Cardiac muscle cell (in vitro differentiated cells and primary cell): ENCODE measurements at regions not wholly inside any gene's neighbourhood (a gene's known extent, or its start where the extent isn't known, plus 50 kb on each side); places are given as distances from the start of the nearest gene placed in this dataset.

Source experiments
- DNase-seq, 2 donors: peaks; one replicate each; pipeline versions ENCODE4 v3.0.0 to v3.0.0-alpha.2; 2010 to 2017; ENCODE audit warnings: low read depth in 1 of 2, low spot score in 1 of 2
- H3K27ac ChIP-seq: fragments of 200-600 bp; sonication (generic); 2 replicates; pipeline ENCODE4 v1.5.1; 2016
- H3K27me3 ChIP-seq: fragments of 200-600 bp; sonication (generic); 2 replicates; pipeline ENCODE4 v1.6.0; 2016; ENCODE audit warnings: control low read depth
- H3K36me3 ChIP-seq: fragments of 200-600 bp; sonication (generic); 2 replicates; pipeline ENCODE4 v1.5.1; 2016; ENCODE audit warnings: control low read depth
- H3K4me1 ChIP-seq: fragments of 200-600 bp; sonication (generic); 2 replicates; pipeline ENCODE4 v1.8.1; 2017; ENCODE audit warnings: low read depth, mild to moderate bottlenecking, mixed run types
- H3K4me3 ChIP-seq: fragments of 200-600 bp; sonication (generic); 2 replicates; pipeline ENCODE4 v1.5.1; 2016; ENCODE audit warnings: mild to moderate bottlenecking
- H3K9me3 ChIP-seq: fragments of 200-600 bp; sonication (generic); 2 replicates; pipeline ENCODE4 v1.5.1; 2017; ENCODE audit warnings: low read depth, mild to moderate bottlenecking, control low read depth
- CTCF ChIP-seq: IDR thresholded peaks from 2 replicates; pipeline ENCODE4 v1.5.1; 2012; ENCODE audit warnings: low read depth, mild to moderate bottlenecking, low read length

- Histone ChIP-seq H3K27ac (no peak overlapping the region), H3K4me1 (no peaks in the 10 kb centered on the region), H3K9me3 (no peaks in the 10 kb centered on the region), H3K36me3 (no peaks in the 10 kb centered on the region), H3K4me3 (no peak overlapping the region), H3K27me3 (no peaks in the 10 kb centered on the region)
- no peak for DNase-seq
- no peak for TF ChIP-seq CTCF
Observed at GRCh38 chr5:110250755-110251154, 475.7 kb downstream of the TMEM232 start.

DNA sequence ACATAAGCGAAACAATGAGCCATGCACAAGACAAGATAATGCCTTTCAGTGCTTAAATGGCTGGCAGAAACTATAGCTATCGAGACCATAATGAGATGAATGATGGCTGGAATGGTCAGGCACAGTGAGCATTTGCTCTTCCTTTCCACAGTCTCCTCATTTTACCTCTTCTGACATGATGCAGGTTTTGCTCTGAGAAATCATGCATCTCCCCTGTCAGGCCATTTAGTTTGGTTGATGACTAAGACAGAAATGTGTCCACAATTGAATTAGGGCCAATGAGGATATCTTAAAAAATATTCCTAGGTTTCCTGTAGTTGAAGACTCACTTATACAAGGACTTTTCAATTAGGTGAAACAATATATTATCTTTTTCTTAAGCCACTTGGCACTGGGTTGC is 475.1 kb downstream of the TMEM232 start:
- no peaks in the 10 kb centered on the region for H3K27me3 ChIP-seq
- H3K36me3 ChIP-seq, result no peaks in the 10 kb centered on the region
- no peak overlapping the region for H3K4me3 ChIP-seq
- no peak overlapping the region for H3K27ac ChIP-seq
- no peak for TF ChIP-seq CTCF
- no peak for DNase-seq
- H3K4me1 ChIP-seq, result no peaks in the 10 kb centered on the region
- H3K9me3 ChIP-seq, result no peaks in the 10 kb centered on the region

- peaks cover 7% of the 10 kb centered on the region for H3K4me1 ChIP-seq
- H3K27ac ChIP-seq, result no peak overlapping the region
- H3K9me3 ChIP-seq, result no peaks in the 10 kb centered on the region
- H3K4me3 ChIP-seq, result no peak overlapping the region
- no peak for TF ChIP-seq CTCF
- no peak for DNase-seq
- no peaks in the 10 kb centered on the region for H3K27me3 ChIP-seq
- H3K36me3 ChIP-seq, result no peaks in the 10 kb centered on the region
Observed at GRCh38 chr5:110255194-110255593, 471.3 kb downstream of the TMEM232 start.

GRCh38 chr5:110256298-110256697 is 470.2 kb downstream of the TMEM232 start:
- no peaks in the 10 kb centered on the region for H3K9me3 ChIP-seq
- H3K27ac ChIP-seq, result no peak overlapping the region
- H3K4me3 ChIP-seq, result no peak overlapping the region
- no peak for TF ChIP-seq CTCF
- H3K4me1 ChIP-seq, result peaks cover 7% of the 10 kb centered on the region
- DNase-seq, result no peak
- no peaks in the 10 kb centered on the region for H3K36me3 ChIP-seq
- no peaks in the 10 kb centered on the region for H3K27me3 ChIP-seq

DNA sequence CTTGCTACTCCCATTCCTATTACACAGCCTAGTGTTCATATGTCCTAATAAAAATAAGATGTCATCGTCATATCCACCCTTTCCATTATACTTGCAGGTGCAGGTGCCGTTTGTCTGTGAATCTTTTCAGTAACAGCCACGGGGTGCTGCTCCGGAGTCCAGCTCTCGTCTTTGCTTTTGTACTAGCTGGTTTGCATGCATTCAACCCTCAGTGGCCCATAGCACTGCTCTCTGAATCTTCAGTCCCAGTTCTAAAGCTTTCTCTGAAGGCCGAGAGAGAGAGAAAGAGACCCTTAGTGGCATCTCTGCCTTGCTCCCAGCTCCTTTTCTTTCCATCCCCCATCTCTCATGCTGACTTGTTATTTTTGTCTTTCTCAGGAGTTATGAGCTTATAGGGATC is 468.5 kb downstream of the TMEM232 start:
- Histone ChIP-seq H3K27me3 (no peaks in the 10 kb centered on the region), H3K27ac (no peak overlapping the region), H3K4me1 (peaks cover 7% of the 10 kb centered on the region), H3K4me3 (no peak overlapping the region), H3K36me3 (no peaks in the 10 kb centered on the region), H3K9me3 (no peaks in the 10 kb centered on the region)
- DNase-seq, result no peak
- TF ChIP-seq CTCF, result no peak

- H3K4me1 ChIP-seq, result peaks cover 7% of the 10 kb centered on the region
- no peak overlapping the region for H3K27ac ChIP-seq
- peak in 1 of 2 donors; percentile 48 for DNase-seq
- H3K36me3 ChIP-seq, result no peaks in the 10 kb centered on the region
- H3K27me3 ChIP-seq, result no peaks in the 10 kb centered on the region
- H3K4me3 ChIP-seq, result no peak overlapping the region
- no peak for TF ChIP-seq CTCF
- H3K9me3 ChIP-seq, result no peaks in the 10 kb centered on the region
Observed at GRCh38 chr5:110258460-110259216, 467.8 kb downstream of the TMEM232 start.
